Gastroesophageal sphincter (tissue), 4 donors: ENCODE measurements at regions not wholly inside any gene's neighbourhood (a gene's known extent, or its start where the extent isn't known, plus 50 kb on each side); places are given as distances from the start of the nearest gene placed in this dataset.

Source experiments
- ATAC-seq: fragments of 150-250 bp; one replicate; pipeline ENCODE4 v1.9.1; 2016; ENCODE audit warnings: mild to moderate bottlenecking, moderate library complexity
- H3K27ac ChIP-seq, 4 donors: fragments of 200-600 bp; sonication (generic) in 3 of 4; 1 replicate in 3 of 4; 2 replicates in 1 of 4; pipeline ENCODE4 v1.5.1; 2016 to 2019
- H3K27me3 ChIP-seq: fragments of 200-600 bp; sonication (generic); one replicate; pipeline ENCODE4 v1.5.1; 2019
- H3K36me3 ChIP-seq, 2 donors: fragments of 200-600 bp; sonication (generic); one replicate each; pipeline ENCODE4 v1.5.1; 2019; ENCODE audit warnings: control low read depth in 1 of 2
- H3K4me1 ChIP-seq, 3 donors: fragments of 200-600 bp; sonication (generic); 1 replicate in 2 of 3; 2 replicates in 1 of 3; pipeline ENCODE4 v1.5.1; 2016 to 2019; ENCODE audit warnings: control low read depth in 2 of 3
- H3K4me3 ChIP-seq, 2 donors: fragments of 200-600 bp; sonication (generic); one replicate each; pipeline ENCODE4 v1.5.1; 2019; ENCODE audit warnings: mild to moderate bottlenecking in 1 of 2, moderate library complexity in 1 of 2
- H3K9me3 ChIP-seq, 3 donors: fragments of 200-600 bp; sonication (generic); one replicate each; pipeline ENCODE4 v1.5.1; 2017 to 2019; ENCODE audit warnings: control low read depth in 2 of 3
- EP300 ChIP-seq: sonication (generic); formaldehyde crosslinking; IDR thresholded peaks from one replicate; pipeline ENCODE4 v1.6.1; 2017; ENCODE audit warnings: antibody characterized with exemption, mild to moderate bottlenecking
- POLR2A ChIP-seq, 2 donors: fragments of 450-650 bp; IDR thresholded peaks; one replicate each; pipeline ENCODE4 v1.6.1; 2017; ENCODE audit warnings: antibody characterized with exemption in 2 of 2, mild to moderate bottlenecking in 2 of 2, moderate library complexity in 1 of 2
- POLR2AphosphoS5 ChIP-seq: sonication (generic); formaldehyde crosslinking; IDR thresholded peaks from one replicate; pipeline ENCODE4 v1.6.1; 2017; ENCODE audit warnings: antibody characterized with exemption
- WGBS, 2 donors: methylation state at CpG; one replicate each; pipeline ENCODE4 v1.1.5; 2018; ENCODE audit warnings: low coverage in 1 of 2; 5-methylcytosine and 5-hydroxymethylcytosine counted together
- small RNA-seq, 4 donors: library from RNA; depleted of rRNA; stranded (forward); fragments of <200 nt; gene quantifications; one replicate each; pipeline ENCODE3, GENCODE V24; 2016
- TF ChIP-seq, protein P1 (sequence below), 4 experiments: fragments of 200-600 bp in 2 of 4; fragments of 450-650 bp in 2 of 4; sonication (generic) in 1 of 4; IDR thresholded peaks; one replicate each; pipeline ENCODE4 v1.5.1; 2017 to 2019; ENCODE audit warnings: antibody characterized with exemption in 4 of 4, mild to moderate bottlenecking in 2 of 4, moderate library complexity in 2 of 4

DNA sequence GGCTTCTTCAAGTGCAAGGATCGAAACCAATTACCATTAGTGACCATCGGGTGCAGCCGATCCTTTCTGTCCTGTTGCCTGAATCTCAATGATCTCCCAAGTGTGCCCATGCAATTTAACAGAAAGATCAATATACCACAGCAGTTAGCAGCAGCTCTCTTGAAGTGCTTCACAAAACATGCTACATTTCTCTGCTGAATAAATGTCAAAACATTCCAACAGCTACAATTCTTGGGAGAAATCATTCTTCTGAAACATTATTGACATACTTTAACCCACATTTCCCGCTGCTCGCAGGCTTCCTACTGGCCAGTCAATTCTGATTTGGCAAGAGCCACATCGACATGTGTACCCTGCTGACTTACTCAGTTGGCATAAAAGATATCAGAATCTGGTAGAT is 907.7 kb downstream of the TMEM182 start:
- TF ChIP-seq EP300 (no peak), POLR2A (IDR thresholded peaks at IDR 0.05) (no peak), POLR2AphosphoS5 (no peak)
- TF ChIP-seq, protein P1, sequence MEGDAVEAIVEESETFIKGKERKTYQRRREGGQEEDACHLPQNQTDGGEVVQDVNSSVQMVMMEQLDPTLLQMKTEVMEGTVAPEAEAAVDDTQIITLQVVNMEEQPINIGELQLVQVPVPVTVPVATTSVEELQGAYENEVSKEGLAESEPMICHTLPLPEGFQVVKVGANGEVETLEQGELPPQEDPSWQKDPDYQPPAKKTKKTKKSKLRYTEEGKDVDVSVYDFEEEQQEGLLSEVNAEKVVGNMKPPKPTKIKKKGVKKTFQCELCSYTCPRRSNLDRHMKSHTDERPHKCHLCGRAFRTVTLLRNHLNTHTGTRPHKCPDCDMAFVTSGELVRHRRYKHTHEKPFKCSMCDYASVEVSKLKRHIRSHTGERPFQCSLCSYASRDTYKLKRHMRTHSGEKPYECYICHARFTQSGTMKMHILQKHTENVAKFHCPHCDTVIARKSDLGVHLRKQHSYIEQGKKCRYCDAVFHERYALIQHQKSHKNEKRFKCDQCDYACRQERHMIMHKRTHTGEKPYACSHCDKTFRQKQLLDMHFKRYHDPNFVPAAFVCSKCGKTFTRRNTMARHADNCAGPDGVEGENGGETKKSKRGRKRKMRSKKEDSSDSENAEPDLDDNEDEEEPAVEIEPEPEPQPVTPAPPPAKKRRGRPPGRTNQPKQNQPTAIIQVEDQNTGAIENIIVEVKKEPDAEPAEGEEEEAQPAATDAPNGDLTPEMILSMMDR (IDR thresholded peaks at IDR 0.05): no peak
- Histone ChIP-seq H3K27ac (no peak overlapping the region), H3K27me3 (no peaks in the 10 kb centered on the region), H3K4me3 (no peak overlapping the region), H3K4me1 (no peaks in the 10 kb centered on the region), H3K9me3 (no peaks in the 10 kb centered on the region), H3K36me3 (no peaks in the 10 kb centered on the region)
- 80 to 81% methylated on average over 5 to 6 of the region's 6 CpGs for WGBS, 2 donors
- ATAC-seq: no peak

Small RNA genes in the stretch of these regions (small RNA-seq; reads per million reads assigned to genes)
- gene AC010881.1 (0 reads per million in 4 donors), gene AC018880.2 (0 reads per million in 4 donors)
